Choroid plexus epithelial cell (primary cell): ENCODE measurements at regions not wholly inside any gene's neighbourhood (a gene's known extent, or its start where the extent isn't known, plus 50 kb on each side); places are given as distances from the start of the nearest gene placed in this dataset.

Experiments
- DNase-seq: peaks from one replicate; pipeline ENCODE4 v3.0.0-alpha.2; 2010; ENCODE audit warnings: low read depth
- H3K4me3 ChIP-seq: 2 replicates; pipeline ENCODE4 v1.5.1; 2011; ENCODE audit warnings: low read depth, mild to moderate bottlenecking, control low read depth, low read length, moderate library complexity
- CTCF ChIP-seq: conservative IDR thresholded peaks from 2 replicates; pipeline ENCODE4 v1.5.1; 2011; ENCODE audit warnings: low read depth, mild to moderate bottlenecking, control low read depth, inconsistent platforms, low read length, moderate library complexity

DNA sequence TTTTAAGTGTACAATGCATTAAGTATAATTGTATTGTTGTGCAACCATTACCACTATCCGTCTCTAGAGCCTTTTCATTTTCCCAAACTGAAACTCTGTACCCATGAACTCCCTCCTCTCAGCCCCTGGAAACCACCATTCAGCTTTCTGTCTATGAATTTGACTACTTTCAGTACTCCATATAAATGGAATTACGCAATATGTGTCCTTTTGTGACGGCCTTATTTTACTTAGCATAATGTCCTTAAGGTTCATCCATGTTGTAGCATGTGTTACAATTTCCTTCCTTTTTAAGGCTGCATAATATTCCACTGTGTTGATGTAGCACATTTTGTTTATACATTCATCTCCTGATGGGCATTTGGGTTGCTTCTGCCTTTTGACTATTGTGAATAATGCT is 143.6 kb upstream of the KCNG1 start:
- DNase-seq: no peak
- TF ChIP-seq CTCF: no peak
- H3K4me3 ChIP-seq: no peak overlapping the region

GRCh38 chr20:51165131-51165530 is 142.2 kb upstream of the KCNG1 start:
- no peak for TF ChIP-seq CTCF
- no peak overlapping the region for H3K4me3 ChIP-seq
- DNase-seq: no peak

GRCh38 chr20:51164731-51165130 is 141.8 kb upstream of the KCNG1 start:
- TF ChIP-seq CTCF: no peak
- no peak overlapping the region for H3K4me3 ChIP-seq
- no peak for DNase-seq

DNA sequence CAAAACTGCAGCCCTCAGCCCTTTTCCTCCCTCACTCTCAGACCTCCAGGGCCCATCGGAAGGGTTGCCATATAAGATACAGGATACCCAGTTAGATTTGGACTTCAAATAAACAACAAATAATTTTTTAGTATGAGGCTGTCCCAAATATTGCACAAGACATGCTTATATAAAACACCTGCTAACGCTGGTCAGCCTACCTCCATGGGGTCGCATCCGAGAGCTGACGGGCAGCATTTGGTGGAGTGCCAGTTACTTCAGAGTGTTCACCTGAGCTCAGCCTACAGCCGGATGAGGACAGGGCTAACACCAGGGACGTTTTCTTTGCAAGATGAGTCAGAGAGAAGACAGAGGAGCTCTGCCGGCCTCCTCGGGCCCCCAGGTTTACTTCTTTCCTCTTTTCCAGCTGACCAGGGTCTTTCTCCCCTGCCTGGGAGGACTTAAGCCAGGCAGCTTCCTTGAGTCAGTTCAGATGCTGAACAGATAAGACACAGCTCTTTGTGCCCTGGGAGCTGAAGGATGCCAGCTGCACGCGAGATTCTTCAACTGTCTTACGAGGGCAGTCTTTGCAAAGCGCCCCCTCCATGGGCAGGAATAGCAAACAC is 141.2 kb upstream of the KCNG1 start:
- no peak for TF ChIP-seq CTCF
- H3K4me3 ChIP-seq: no peak overlapping the region
- DNase-seq: no peak

DNA sequence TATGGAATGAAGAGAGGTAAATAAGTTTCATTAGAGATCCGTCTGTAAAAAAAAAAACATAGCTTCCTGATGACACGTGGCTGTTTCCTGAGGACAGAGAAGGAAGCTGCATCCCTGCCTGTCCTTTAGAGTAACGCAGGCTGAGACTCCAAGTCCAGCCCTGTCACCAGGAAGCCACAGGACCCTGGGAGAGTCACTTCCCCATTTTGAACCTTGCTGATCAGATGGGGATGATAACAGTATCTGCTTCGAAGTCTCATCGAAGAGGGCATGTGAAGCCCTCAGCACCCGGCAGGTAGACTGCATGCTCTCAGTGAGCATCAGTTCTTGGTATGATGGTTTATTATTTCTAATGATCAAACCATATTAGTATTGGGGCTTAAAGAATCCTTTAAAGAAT is 139.1 kb upstream of the KCNG1 start:
- DNase-seq: no peak
- no peak for TF ChIP-seq CTCF
- no peak overlapping the region for H3K4me3 ChIP-seq

GRCh38 chr20:51160821-51161220 is 137.9 kb upstream of the KCNG1 start:
- no peak for DNase-seq
- no peak overlapping the region for H3K4me3 ChIP-seq

More at GRCh38 chr20:51160821-51161220, 137.9 kb upstream of the KCNG1 start:
- TF ChIP-seq CTCF: no peak
